HepG2 (cell line): ENCODE measurements at regions not wholly inside any gene's neighbourhood (a gene's known extent, or its start where the extent isn't known, plus 50 kb on each side); places are given as distances from the start of the nearest gene placed in this dataset.

Experiments
- ATAC-seq: fragments of 200-7000 bp; cut with Tn5 transposase; 3 replicates; pipeline ENCODE4 v1.9.1; 2020; ENCODE audit warnings: mild to moderate bottlenecking, moderate library complexity
- BruUV-seq: library from RNA; stranded (reverse); fragments of 400-500 nt; replicated peaks from 2 replicates; lab custom pipeline; 2021; lab: Mats Ljungman, UMichigan
- CTCF ChIA-PET: fragments of 300-600 bp; formaldehyde crosslinking; extraction: SDS; loops from one replicate; lab custom pipeline; 2021; ENCODE audit warnings: low total read pairs, inconsistent platforms, low intra/inter-chr PET ratio; lab: Yijun Ruan, JAX
- POLR2A ChIA-PET: fragments of 350-600 bp; sonication (Branson Sonifier 250); formaldehyde crosslinking; loops from one replicate; lab custom pipeline; 2020; ENCODE audit warnings: antibody characterized with exemption, inconsistent platforms; lab: Yijun Ruan, JAX
- DNase-seq: peaks from one replicate; pipeline ENCODE4 v3.0.0-alpha.2; 2015; ENCODE audit warnings: low spot score
- FAIRE-seq: peaks from 3 replicates; lab custom pipeline; 2011; peaks lifted over from hg19 to GRCh38; lab: Jason Lieb, UNC
- H2AFZ ChIP-seq: one replicate; pipeline ENCODE4 v1.6.1; 2011; ENCODE audit warnings: low read length, inconsistent platforms
- H3K27ac ChIP-seq: fragments of 300-600 bp; 3 replicates; pipeline ENCODE4 v1.8.0; 2011; ENCODE audit warnings: mixed run types, mild to moderate bottlenecking, mixed read lengths, low read length, inconsistent platforms; ENCODE audit not compliant: insufficient read depth; ENCODE audit errors: extremely low read length
- H3K27me3 ChIP-seq, 2 experiments: fragments of 200-600 bp in 1 of 2; 2 replicates in 1 of 2; 3 replicates in 1 of 2; pipeline versions ENCODE4 v1.6.0 to v1.8.0; 2011; ENCODE audit warnings: low read length in 2 of 2, mild to moderate bottlenecking in 2 of 2, moderate library complexity in 2 of 2, inconsistent platforms in 1 of 2; ENCODE audit not compliant: insufficient read depth in 2 of 2, control insufficient read depth in 1 of 2
- H3K36me3 ChIP-seq, 2 experiments: fragments of 200-600 bp in 1 of 2; replicated peaks in 1 of 2; 2 replicates in 1 of 2; 3 replicates in 1 of 2; pipeline versions ENCODE4 v1.5.1 to v1.8.0; 2011; ENCODE audit warnings: low read length in 2 of 2, inconsistent platforms in 1 of 2; ENCODE audit not compliant: insufficient read depth in 2 of 2, control insufficient read depth in 1 of 2
- H3K4me1 ChIP-seq: 2 replicates; pipeline ENCODE4 v1.5.1; 2012; ENCODE audit warnings: low read length, inconsistent platforms; ENCODE audit not compliant: insufficient read depth
- H3K4me2 ChIP-seq: 2 replicates; pipeline ENCODE4 v1.6.0; 2011; ENCODE audit warnings: low read depth, low read length, inconsistent platforms
- H3K4me3 ChIP-seq, 3 experiments: fragments of 200-600 bp in 1 of 3; sonication (generic), shearing (Covaris generic) in 1 of 3; replicated peaks in 1 of 3; 2 replicates each; pipeline ENCODE4 v1.5.1; 2011 to 2016; ENCODE audit warnings: low read length in 3 of 3, inconsistent platforms in 2 of 3, low read depth in 2 of 3, mild to moderate bottlenecking in 2 of 3, control low read depth in 1 of 3, mixed read lengths in 1 of 3; ENCODE audit not compliant: insufficient read depth in 1 of 3
- H3K79me2 ChIP-seq: one replicate; pipeline ENCODE4 v1.6.1; 2011; ENCODE audit warnings: low read length, inconsistent platforms; ENCODE audit not compliant: insufficient read depth
- H3K9ac ChIP-seq: 2 replicates; pipeline ENCODE4 v1.6.0; 2011; ENCODE audit warnings: mild to moderate bottlenecking, low read depth, low read length, inconsistent platforms; ENCODE audit not compliant: insufficient read depth
- H3K9me3 ChIP-seq: 2 replicates; pipeline ENCODE4 v1.5.1; 2012; ENCODE audit warnings: mild to moderate bottlenecking, low read length
- H4K20me1 ChIP-seq: 2 replicates; pipeline ENCODE4 v1.6.0; 2011; ENCODE audit warnings: inconsistent platforms, mild to moderate bottlenecking, low read length, moderate library complexity; ENCODE audit not compliant: insufficient read depth
- ARNTL ChIP-seq: sonication (generic); formaldehyde crosslinking; IDR thresholded peaks from 2 replicates; pipeline ENCODE4 v1.4.0; 2020; ENCODE audit warnings: mild to moderate bottlenecking, missing genetic modification reagents
- BRD4 ChIP-seq: sonication (generic); formaldehyde crosslinking; IDR thresholded peaks from 2 replicates; pipeline ENCODE4 v1.4.0; 2020; ENCODE audit warnings: missing genetic modification reagents
- CBFB ChIP-seq: sonication (generic); formaldehyde crosslinking; IDR thresholded peaks from 2 replicates; pipeline ENCODE4 v1.4.0; 2020; ENCODE audit warnings: missing genetic modification reagents
- CEBPB ChIP-seq: IDR thresholded peaks from 2 replicates; pipeline ENCODE4 v1.6.1; 2011; ENCODE audit warnings: low read depth, low read length, improper control_type of control experiment, borderline replicate concordance
- CREB1 ChIP-seq, 2 experiments: fragments of 450-650 bp in 1 of 2; IDR thresholded peaks; 2 replicates each; pipeline ENCODE4 v1.6.1; 2016 to 2017; ENCODE audit warnings: control low read depth in 1 of 2, mild to moderate bottlenecking in 1 of 2, missing compliant biosample characterization in 1 of 2, missing genetic modification characterization in 1 of 2
- CSRNP2 ChIP-seq: sonication (generic); formaldehyde crosslinking; conservative IDR thresholded peaks from 2 replicates; pipeline ENCODE4 v1.8.0; 2022; ENCODE audit warnings: low read depth, missing genetic modification reagents
- MXI1 ChIP-seq: IDR thresholded peaks from 3 replicates; pipeline ENCODE4 v1.6.1; 2012; ENCODE audit warnings: low read depth, low read length, inconsistent platforms, borderline replicate concordance
- NBN ChIP-seq: fragments of 450-650 bp; conservative IDR thresholded peaks from 2 replicates; pipeline ENCODE4 v1.6.1; 2017
- NCOR1 ChIP-seq: fragments of 200-600 bp; sonication (generic); IDR thresholded peaks from 2 replicates; pipeline ENCODE4 v1.7.0; 2017; ENCODE audit warnings: antibody characterized with exemption, low read length, borderline replicate concordance
- NPAS2 ChIP-seq: sonication (generic); formaldehyde crosslinking; IDR thresholded peaks from 2 replicates; pipeline ENCODE4 v1.8.0; 2022; ENCODE audit warnings: mild to moderate bottlenecking, missing genetic modification reagents, borderline replicate concordance
- SMARCE1 ChIP-seq: fragments of 450-650 bp; IDR thresholded peaks from 2 replicates; pipeline ENCODE4 v1.6.1; 2017; ENCODE audit warnings: borderline replicate concordance
- ZBTB43 ChIP-seq: sonication (generic); formaldehyde crosslinking; conservative IDR thresholded peaks from 2 replicates; pipeline ENCODE4 v1.4.0; 2020; ENCODE audit warnings: missing genetic modification reagents
- ZBTB49 ChIP-seq: sonication (generic); formaldehyde crosslinking; IDR thresholded peaks from 2 replicates; pipeline ENCODE4 v1.4.0; 2020; ENCODE audit warnings: missing genetic modification reagents, borderline replicate concordance
- ZNF136 ChIP-seq: sonication (generic); formaldehyde crosslinking; IDR thresholded peaks from 2 replicates; pipeline ENCODE4 v1.8.1; 2022; ENCODE audit warnings: low read depth, mild to moderate bottlenecking, moderate library complexity, missing genetic modification reagents
- ZNF33B ChIP-seq: sonication (generic); formaldehyde crosslinking; IDR thresholded peaks from 2 replicates; pipeline ENCODE4 v1.5.1; 2020; ENCODE audit warnings: mild to moderate bottlenecking, missing genetic modification reagents
- ZNF552 ChIP-seq: sonication (generic); formaldehyde crosslinking; IDR thresholded peaks from 2 replicates; pipeline ENCODE4 v1.9.0; 2022; ENCODE audit warnings: missing genetic modification reagents, mild to moderate bottlenecking, borderline replicate concordance
- WGBS: methylation state at CpG from one replicate; pipeline ENCODE4 v1.1.6; 2017; ENCODE audit warnings: low lambda C conversion rate; 5-methylcytosine and 5-hydroxymethylcytosine counted together
- in situ Hi-C: cut with HindIII; loops from 2 replicates; pipeline ENCODE4 v1.10.0; 2017; ENCODE audit warnings: low pct_unique_long_range_greater_than_20kb; ENCODE audit not compliant: extremely low pct_ligation_motif_present
- intact Hi-C: fragments of 100-400 bp; cut with micrococcal nuclease; formaldehyde crosslinking; loops from one replicate; pipeline ENCODE4 v1.10.0; 2022; ENCODE audit not compliant: unreplicated experiment

- Histone ChIP-seq H3K36me3 (no peaks in the 10 kb centered on the region), H2AFZ (no peak overlapping the region), H3K9me3 (no peaks in the 10 kb centered on the region), H3K79me2 (no peaks in the 10 kb centered on the region), H3K4me2 (no peak overlapping the region), H3K4me1 (no peaks in the 10 kb centered on the region), H3K27ac (no peak overlapping the region), H3K9ac (no peak overlapping the region), H3K27me3 (no peaks in the 10 kb centered on the region), H3K4me3 (no peak overlapping the region), H4K20me1 (no peaks in the 10 kb centered on the region)
- intact Hi-C loops (no loop called here), in situ Hi-C loops (no loop called here)
- ChIA-PET CTCF (no interaction called here), POLR2A (no interaction called here)
- DNase-seq (no peak), FAIRE-seq (no peak), ATAC-seq (no peak)
- 6% methylated on average over 1 of the region's 1 CpG for WGBS
- TF ChIP-seq NCOR1 = no peak
- no peak for TF ChIP-seq CREB1 (IDR thresholded peaks at IDR 0.05)
- TF ChIP-seq CREB1 (CRISPR knock-in tag; IDR thresholded peaks at IDR 0.05) = no peak
- TF ChIP-seq ZNF136 (CRISPR knock-in tag) = no peak
- no peak for TF ChIP-seq SMARCE1
- TF ChIP-seq BRD4 (CRISPR knock-in tag) = no peak
- TF ChIP-seq NBN = no peak
- TF ChIP-seq CBFB = no peak
- no peak for TF ChIP-seq CEBPB
- no peak for TF ChIP-seq ZBTB49
- TF ChIP-seq MXI1 = no peak
- no peak for TF ChIP-seq NPAS2 (CRISPR knock-in tag)
- TF ChIP-seq ZNF33B (CRISPR knock-in tag) = no peak
- no peak for TF ChIP-seq ARNTL (CRISPR knock-in tag)
- no peak for TF ChIP-seq CSRNP2 (CRISPR knock-in tag)
- TF ChIP-seq ZNF552 (CRISPR knock-in tag) = no peak
- no peak for TF ChIP-seq ZBTB43 (CRISPR knock-in tag)
- BruUV-seq = no TSS peak
Observed at GRCh38 chr6:20014508-20014907, 177.3 kb downstream of the ID4 start.
